ENCODE measurements at regions not wholly inside any gene's neighbourhood (a gene's known extent, or its start where the extent isn't known, plus 50 kb on each side); places are given as distances from the start of the nearest gene placed in this dataset.

DNA sequence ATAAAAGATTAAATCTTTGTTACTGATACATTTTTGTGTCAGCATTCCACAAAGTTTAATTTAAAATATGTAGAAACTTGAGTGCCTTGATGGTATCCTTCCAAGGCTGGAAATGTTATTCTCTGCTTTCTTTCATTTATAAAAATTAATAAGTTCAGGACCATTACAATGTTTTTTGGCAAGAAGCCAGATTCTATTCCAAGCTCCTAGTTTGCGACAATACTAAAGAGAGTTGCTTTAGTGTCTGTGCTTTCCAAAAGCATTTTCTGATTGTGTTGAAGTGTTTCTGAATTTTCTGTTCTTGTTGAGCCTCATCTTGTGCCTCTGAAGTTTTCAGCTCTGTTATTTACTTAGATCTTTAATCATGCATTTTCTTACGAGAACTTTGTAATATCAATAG is 516.2 kb downstream of the KCTD8 start:
- no TSS peak for BruUV-seq (replicated peaks)
- Histone ChIP-seq H3K4me3 (ENCODE audit: low read depth, low read length, poor library complexity, severe bottlenecking) (no peak overlapping the region), H3K9me3 (ENCODE audit: low read length) (no peaks in the 10 kb centered on the region), H3K4me1 (ENCODE audit: insufficient read depth, low read length, poor library complexity, severe bottlenecking) (no peaks in the 10 kb centered on the region), H3K4me2 (ENCODE audit: low read length) (no peak overlapping the region), H3K36me3 (ENCODE audit: insufficient read depth, low read length) (no peaks in the 10 kb centered on the region), H3K9me2 (ENCODE audit: insufficient read depth, low read length) (no peaks in the 10 kb centered on the region), H3K79me2 (ENCODE audit: insufficient read depth, low read depth, low read length) (no peaks in the 10 kb centered on the region), H3K27ac (ENCODE audit: low read depth, low read length, poor library complexity, severe bottlenecking) (no peak overlapping the region), H4K20me1 (ENCODE audit: insufficient read depth, low read length) (no peaks in the 10 kb centered on the region), H2AFZ (ENCODE audit: low read length) (no peak overlapping the region)
- POLR2A ChIA-PET = no interaction called here
- intact Hi-C loops (cut with micrococcal nuclease; ENCODE audit: unreplicated experiment) = no loop called here
- no peak for DNase-seq (ENCODE audit: low spot score)
- TF ChIP-seq, protein P1, sequence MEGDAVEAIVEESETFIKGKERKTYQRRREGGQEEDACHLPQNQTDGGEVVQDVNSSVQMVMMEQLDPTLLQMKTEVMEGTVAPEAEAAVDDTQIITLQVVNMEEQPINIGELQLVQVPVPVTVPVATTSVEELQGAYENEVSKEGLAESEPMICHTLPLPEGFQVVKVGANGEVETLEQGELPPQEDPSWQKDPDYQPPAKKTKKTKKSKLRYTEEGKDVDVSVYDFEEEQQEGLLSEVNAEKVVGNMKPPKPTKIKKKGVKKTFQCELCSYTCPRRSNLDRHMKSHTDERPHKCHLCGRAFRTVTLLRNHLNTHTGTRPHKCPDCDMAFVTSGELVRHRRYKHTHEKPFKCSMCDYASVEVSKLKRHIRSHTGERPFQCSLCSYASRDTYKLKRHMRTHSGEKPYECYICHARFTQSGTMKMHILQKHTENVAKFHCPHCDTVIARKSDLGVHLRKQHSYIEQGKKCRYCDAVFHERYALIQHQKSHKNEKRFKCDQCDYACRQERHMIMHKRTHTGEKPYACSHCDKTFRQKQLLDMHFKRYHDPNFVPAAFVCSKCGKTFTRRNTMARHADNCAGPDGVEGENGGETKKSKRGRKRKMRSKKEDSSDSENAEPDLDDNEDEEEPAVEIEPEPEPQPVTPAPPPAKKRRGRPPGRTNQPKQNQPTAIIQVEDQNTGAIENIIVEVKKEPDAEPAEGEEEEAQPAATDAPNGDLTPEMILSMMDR (conservative IDR thresholded peaks at IDR 0.05; ENCODE audit: low read length) = no peak
- no peak for TF ChIP-seq EZH2phosphoT487 (IDR thresholded peaks at IDR 0.05; ENCODE audit: borderline replicate concordance, low read depth, low read length)
- CTCF ChIA-PET (ENCODE audit: unreplicated experiment) = no interaction called here

DNA sequence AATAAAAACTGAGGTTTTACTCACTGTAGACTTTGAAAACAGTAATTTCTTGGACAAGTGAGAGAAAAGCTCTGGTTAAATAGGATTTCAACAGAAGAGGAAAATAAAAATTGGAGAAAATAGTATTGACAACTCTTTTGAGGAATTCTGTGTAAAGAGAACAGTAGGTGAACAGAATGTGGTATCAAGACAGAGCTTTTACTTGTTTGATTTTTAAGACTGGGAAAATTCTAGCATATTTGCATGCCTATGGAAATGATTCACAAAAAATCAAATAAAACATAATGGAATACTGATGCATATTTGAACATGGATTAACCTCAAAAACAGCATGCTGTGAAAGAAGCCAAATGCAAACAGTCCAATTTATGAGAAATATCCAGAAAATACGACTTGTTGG is 504.6 kb downstream of the KCTD8 start:
- POLR2A ChIA-PET = no interaction called here
- intact Hi-C loops (cut with micrococcal nuclease; ENCODE audit: unreplicated experiment) = no loop called here
- no peaks in the 10 kb centered on the region for H4K20me1 ChIP-seq (ENCODE audit: insufficient read depth, low read length)
- DNase-seq (ENCODE audit: low spot score) = no peak
- no peak overlapping the region for H3K4me2 ChIP-seq (ENCODE audit: low read length)
- TF ChIP-seq, protein P1 (conservative IDR thresholded peaks at IDR 0.05; ENCODE audit: low read length) = no peak
- no peak for TF ChIP-seq EZH2phosphoT487 (IDR thresholded peaks at IDR 0.05; ENCODE audit: borderline replicate concordance, low read depth, low read length)
- H3K27ac ChIP-seq (ENCODE audit: low read depth, low read length, poor library complexity, severe bottlenecking) = no peak overlapping the region
- no peaks in the 10 kb centered on the region for H3K9me2 ChIP-seq (ENCODE audit: insufficient read depth, low read length)
- H3K4me3 ChIP-seq (ENCODE audit: low read depth, low read length, poor library complexity, severe bottlenecking) = no peak overlapping the region
- H3K79me2 ChIP-seq (ENCODE audit: insufficient read depth, low read depth, low read length) = no peaks in the 10 kb centered on the region
- CTCF ChIA-PET (ENCODE audit: unreplicated experiment) = no interaction called here
- no peak overlapping the region for H2AFZ ChIP-seq (ENCODE audit: low read length)
- H3K36me3 ChIP-seq (ENCODE audit: insufficient read depth, low read length) = no peaks in the 10 kb centered on the region
- H3K9me3 ChIP-seq (ENCODE audit: low read length) = no peaks in the 10 kb centered on the region
- H3K4me1 ChIP-seq (ENCODE audit: insufficient read depth, low read length, poor library complexity, severe bottlenecking) = no peaks in the 10 kb centered on the region
- BruUV-seq (replicated peaks) = no TSS peak

DNA sequence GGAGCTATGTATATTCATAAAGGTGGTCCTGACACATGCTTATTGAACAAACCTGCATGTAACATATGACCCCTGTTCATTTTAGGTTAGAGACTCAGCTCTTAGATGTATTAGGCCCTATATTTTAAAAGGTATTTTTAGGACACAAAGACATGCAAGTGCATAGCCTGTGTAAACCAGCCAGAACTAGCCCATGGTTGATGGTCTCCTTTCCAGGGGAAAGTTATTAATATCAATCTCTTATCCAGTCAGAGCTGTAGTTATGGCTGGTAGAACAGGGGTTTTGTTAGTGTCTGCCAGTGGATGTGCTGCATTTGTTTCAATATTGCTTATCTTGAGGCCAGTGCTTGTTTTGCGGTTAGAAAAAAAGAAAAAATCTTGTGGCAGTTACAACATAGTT is 488.6 kb downstream of the KCTD8 start:
- H2AFZ ChIP-seq (ENCODE audit: low read length) = no peak overlapping the region
- H3K79me2 ChIP-seq (ENCODE audit: insufficient read depth, low read depth, low read length) = no peaks in the 10 kb centered on the region
- no peak overlapping the region for H3K4me3 ChIP-seq (ENCODE audit: low read depth, low read length, poor library complexity, severe bottlenecking)
- BruUV-seq (replicated peaks) = no TSS peak
- no peaks in the 10 kb centered on the region for H3K4me1 ChIP-seq (ENCODE audit: insufficient read depth, low read length, poor library complexity, severe bottlenecking)
- TF ChIP-seq, protein P1 (conservative IDR thresholded peaks at IDR 0.05; ENCODE audit: low read length) = no peak
- TF ChIP-seq EZH2phosphoT487 (IDR thresholded peaks at IDR 0.05; ENCODE audit: borderline replicate concordance, low read depth, low read length) = no peak
- H3K36me3 ChIP-seq (ENCODE audit: insufficient read depth, low read length) = no peaks in the 10 kb centered on the region
- H3K27ac ChIP-seq (ENCODE audit: low read depth, low read length, poor library complexity, severe bottlenecking) = no peak overlapping the region
- H3K4me2 ChIP-seq (ENCODE audit: low read length) = no peak overlapping the region
- H4K20me1 ChIP-seq (ENCODE audit: insufficient read depth, low read length) = no peaks in the 10 kb centered on the region
- no peak for DNase-seq (ENCODE audit: low spot score)
- ChIA-PET CTCF (ENCODE audit: unreplicated experiment) (no interaction called here), POLR2A (no interaction called here)
- intact Hi-C loops (cut with micrococcal nuclease; ENCODE audit: unreplicated experiment) = no loop called here
- H3K9me2 ChIP-seq (ENCODE audit: insufficient read depth, low read length) = no peaks in the 10 kb centered on the region
- no peaks in the 10 kb centered on the region for H3K9me3 ChIP-seq (ENCODE audit: low read length)
